Right atrium auricular region (tissue), 2 donors: ENCODE measurements at regions not wholly inside any gene's neighbourhood (a gene's known extent, or its start where the extent isn't known, plus 50 kb on each side); places are given as distances from the start of the nearest gene placed in this dataset.

ENCODE experiments used
- DNase-seq: peaks from one replicate; pipeline ENCODE4 v3.0.0-alpha.2; 2019; ENCODE audit warnings: low spot score
- H3K27ac ChIP-seq, 2 donors: fragments of 200-600 bp; sonication (generic); 1 replicate in 1 of 2; 2 replicates in 1 of 2; pipeline ENCODE4 v1.5.1; 2016 to 2019
- H3K27me3 ChIP-seq, 2 donors: fragments of 200-600 bp; sonication (generic); one replicate each; pipeline versions ENCODE4 v1.5.1 to v1.6.0; 2017 to 2019
- H3K36me3 ChIP-seq: fragments of 200-600 bp; sonication (generic); one replicate; pipeline ENCODE4 v1.5.1; 2016
- H3K4me1 ChIP-seq, 2 donors: fragments of 200-600 bp; sonication (generic); one replicate each; pipeline versions ENCODE4 v1.5.1 to v1.6.0; 2017 to 2019
- H3K4me3 ChIP-seq, 2 donors: fragments of 200-600 bp; sonication (generic); 1 replicate in 1 of 2; 2 replicates in 1 of 2; pipeline ENCODE4 v1.5.1; 2017 to 2019; ENCODE audit warnings: mild to moderate bottlenecking in 1 of 2, moderate library complexity in 1 of 2
- H3K9me3 ChIP-seq, 2 donors: fragments of 200-600 bp; sonication (generic); one replicate each; pipeline ENCODE4 v1.5.1; 2019
- TF ChIP-seq, protein P1 (sequence below), 2 donors: fragments of 200-600 bp; sonication (generic); IDR thresholded peaks; one replicate each; pipeline ENCODE4 v1.5.1; 2019; ENCODE audit warnings: antibody characterized with exemption in 2 of 2

DNA sequence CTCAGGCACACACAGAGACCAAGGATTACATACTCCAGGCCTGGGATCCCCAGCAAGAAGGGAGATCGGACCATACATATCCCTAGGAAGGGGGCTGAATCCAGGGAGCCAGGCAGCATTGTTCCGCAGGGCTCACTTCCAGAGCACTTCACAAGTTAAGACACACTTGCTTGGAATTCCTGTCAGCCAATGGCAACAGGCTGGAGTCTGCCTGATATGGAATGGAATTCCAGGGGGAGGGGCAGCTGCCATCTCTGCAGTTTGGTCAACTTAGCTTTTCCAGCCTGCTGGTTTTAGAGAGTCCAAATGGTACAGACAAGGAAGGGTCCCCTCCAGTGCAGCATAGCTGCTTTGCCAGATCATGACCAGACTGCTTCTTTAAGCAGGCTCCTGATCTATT, 290.0 kb upstream of the GLI3 start:
- H3K4me1 ChIP-seq = no peaks in the 10 kb centered on the region
- H3K4me3 ChIP-seq = no peak overlapping the region
- no peaks in the 10 kb centered on the region for H3K27me3 ChIP-seq
- H3K9me3 ChIP-seq = peaks cover 0 to 12% of the 10 kb centered on the region in 2 donors
- H3K27ac ChIP-seq = no peak overlapping the region
- DNase-seq = no peak
- H3K36me3 ChIP-seq = no peaks in the 10 kb centered on the region
- TF ChIP-seq, protein P1, sequence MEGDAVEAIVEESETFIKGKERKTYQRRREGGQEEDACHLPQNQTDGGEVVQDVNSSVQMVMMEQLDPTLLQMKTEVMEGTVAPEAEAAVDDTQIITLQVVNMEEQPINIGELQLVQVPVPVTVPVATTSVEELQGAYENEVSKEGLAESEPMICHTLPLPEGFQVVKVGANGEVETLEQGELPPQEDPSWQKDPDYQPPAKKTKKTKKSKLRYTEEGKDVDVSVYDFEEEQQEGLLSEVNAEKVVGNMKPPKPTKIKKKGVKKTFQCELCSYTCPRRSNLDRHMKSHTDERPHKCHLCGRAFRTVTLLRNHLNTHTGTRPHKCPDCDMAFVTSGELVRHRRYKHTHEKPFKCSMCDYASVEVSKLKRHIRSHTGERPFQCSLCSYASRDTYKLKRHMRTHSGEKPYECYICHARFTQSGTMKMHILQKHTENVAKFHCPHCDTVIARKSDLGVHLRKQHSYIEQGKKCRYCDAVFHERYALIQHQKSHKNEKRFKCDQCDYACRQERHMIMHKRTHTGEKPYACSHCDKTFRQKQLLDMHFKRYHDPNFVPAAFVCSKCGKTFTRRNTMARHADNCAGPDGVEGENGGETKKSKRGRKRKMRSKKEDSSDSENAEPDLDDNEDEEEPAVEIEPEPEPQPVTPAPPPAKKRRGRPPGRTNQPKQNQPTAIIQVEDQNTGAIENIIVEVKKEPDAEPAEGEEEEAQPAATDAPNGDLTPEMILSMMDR (IDR thresholded peaks at IDR 0.05) = no peak

DNA sequence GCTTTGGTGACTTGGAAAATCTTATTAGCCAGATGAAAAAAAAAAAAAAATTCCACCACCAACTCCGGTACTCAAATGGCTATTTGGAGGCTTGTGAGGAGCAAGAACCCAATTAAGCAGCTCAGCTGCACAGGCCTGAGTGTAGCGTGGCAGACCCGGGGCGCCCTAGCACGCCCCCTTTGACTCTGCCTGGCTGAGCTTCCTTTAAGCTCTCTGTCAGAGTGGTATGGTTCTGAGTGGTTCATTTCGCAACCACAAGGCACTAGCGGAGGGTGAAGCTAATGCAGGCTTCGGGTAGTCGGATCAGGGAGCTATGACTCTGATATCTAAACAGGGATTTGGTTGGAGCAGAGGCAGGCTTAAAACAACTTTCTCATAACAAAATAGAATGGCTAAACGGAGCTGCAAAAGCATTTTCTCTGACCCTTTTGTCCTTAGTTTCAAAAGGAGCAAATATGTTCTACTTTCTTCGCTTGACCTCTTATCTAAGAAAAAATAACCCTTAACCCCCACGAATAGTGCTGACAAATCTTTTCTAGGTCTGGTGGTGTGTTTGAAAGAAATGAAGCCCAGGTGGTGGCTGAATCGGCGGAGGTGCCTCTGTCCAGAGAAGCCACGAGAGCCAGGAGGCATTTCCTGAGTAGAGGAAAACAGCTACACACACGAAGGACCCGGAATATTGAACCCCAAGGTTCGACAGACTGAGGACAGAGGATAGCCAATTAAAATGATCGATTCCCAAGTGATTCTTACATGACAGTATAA, 285.4 kb upstream of the GLI3 start:
- H3K36me3 ChIP-seq = no peaks in the 10 kb centered on the region
- no peaks in the 10 kb centered on the region for H3K4me1 ChIP-seq
- TF ChIP-seq, protein P1 (IDR thresholded peaks at IDR 0.05) = no peak
- H3K9me3 ChIP-seq = peaks cover 0 to 6% of the 10 kb centered on the region in 2 donors
- H3K27me3 ChIP-seq = no peaks in the 10 kb centered on the region
- no peak overlapping the region for H3K4me3 ChIP-seq
- DNase-seq = no peak
- no peak overlapping the region for H3K27ac ChIP-seq

DNA sequence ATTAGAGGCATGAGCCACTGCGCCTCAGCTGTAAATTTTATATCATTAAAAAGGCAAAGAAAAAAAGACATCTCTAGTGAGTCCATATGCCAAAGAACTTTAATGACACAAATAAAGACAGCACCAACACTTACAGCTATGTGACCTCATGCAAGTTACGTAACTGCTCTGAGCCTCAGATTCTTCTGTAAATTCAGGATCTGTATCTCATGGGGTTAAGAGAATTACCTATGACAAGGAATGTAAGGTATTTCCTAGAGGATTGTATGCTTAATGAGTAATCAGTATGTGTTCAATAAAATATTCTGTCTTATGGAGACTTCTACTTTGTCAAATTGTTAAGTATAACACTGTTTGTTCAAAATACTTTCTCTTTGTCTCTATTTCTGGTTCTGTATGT, 274.0 kb upstream of the GLI3 start:
- H3K4me3 ChIP-seq = no peak overlapping the region
- no peak overlapping the region for H3K27ac ChIP-seq
- no peaks in the 10 kb centered on the region for H3K4me1 ChIP-seq
- no peaks in the 10 kb centered on the region for H3K27me3 ChIP-seq
- H3K9me3 ChIP-seq = no peaks in the 10 kb centered on the region
- H3K36me3 ChIP-seq = no peaks in the 10 kb centered on the region
- DNase-seq = no peak
- TF ChIP-seq, protein P1 (IDR thresholded peaks at IDR 0.05) = no peak

DNA sequence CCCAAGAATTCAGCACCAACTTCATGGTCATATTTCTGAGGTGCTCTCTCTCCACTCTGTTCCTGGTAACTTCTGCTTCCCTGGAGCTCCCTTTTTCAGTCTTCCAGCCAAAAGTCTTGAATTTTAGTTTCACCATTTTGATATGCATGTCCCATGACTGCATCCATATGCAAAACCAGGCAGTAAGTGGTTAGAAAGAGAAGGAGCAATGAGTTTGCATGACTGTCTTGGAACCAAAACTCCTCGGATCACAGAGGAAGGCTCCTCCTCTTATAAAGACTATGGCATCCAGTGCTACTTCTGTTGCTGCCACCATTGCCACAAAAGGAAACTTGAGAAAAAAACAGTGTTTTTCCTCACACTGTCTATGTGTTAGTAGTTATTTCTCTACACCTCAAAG, 269.1 kb upstream of the GLI3 start:
- Histone ChIP-seq H3K27ac (no peak overlapping the region), H3K36me3 (no peaks in the 10 kb centered on the region), H3K4me1 (no peaks in the 10 kb centered on the region), H3K4me3 (no peak overlapping the region), H3K9me3 (no peaks in the 10 kb centered on the region), H3K27me3 (no peaks in the 10 kb centered on the region)
- TF ChIP-seq, protein P1 (IDR thresholded peaks at IDR 0.05) = no peak
- no peak for DNase-seq

DNA sequence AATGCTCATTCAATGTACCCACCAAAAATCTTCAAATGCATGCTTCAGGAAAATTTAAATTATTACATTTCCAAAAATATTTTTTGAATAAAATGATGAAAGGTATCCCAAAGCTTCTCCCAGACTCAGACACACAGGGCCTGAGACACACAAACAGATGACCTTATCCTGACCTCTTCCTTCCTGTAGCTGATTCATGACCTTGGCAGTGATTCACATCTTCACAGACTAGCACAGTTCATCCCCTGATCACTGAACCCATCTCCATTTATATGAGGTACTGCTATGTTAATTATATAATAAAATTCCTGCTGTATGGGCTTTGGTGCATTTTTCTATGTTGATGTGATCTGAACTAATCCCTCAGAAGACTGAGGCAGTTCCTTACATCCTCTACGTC, 265.0 kb upstream of the GLI3 start:
- no peaks in the 10 kb centered on the region for H3K9me3 ChIP-seq
- no peaks in the 10 kb centered on the region for H3K36me3 ChIP-seq
- TF ChIP-seq, protein P1 (IDR thresholded peaks at IDR 0.05) = no peak
- no peak overlapping the region for H3K27ac ChIP-seq
- H3K27me3 ChIP-seq = no peaks in the 10 kb centered on the region
- H3K4me3 ChIP-seq = no peak overlapping the region
- H3K4me1 ChIP-seq = no peaks in the 10 kb centered on the region
- no peak for DNase-seq

DNA sequence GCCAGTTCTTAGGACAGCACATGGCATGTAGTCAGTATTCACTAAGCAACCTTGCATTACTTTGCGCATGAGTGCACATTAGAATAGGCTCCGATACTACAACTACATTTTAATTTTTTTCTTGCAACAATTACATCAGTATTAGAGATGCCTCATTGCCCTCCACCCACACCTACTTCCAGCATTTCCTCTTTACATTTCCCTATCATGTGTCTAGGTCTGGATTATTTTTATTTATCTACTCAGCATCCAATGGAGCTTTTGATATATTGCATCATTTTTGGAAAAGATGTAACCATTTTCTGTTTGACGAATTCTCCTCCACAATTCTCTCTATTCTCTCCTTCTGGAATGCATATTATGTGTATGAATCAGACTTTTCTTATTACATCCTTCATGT, 258.2 kb upstream of the GLI3 start:
- TF ChIP-seq, protein P1 (IDR thresholded peaks at IDR 0.05) = no peak
- Histone ChIP-seq H3K36me3 (no peaks in the 10 kb centered on the region), H3K9me3 (no peaks in the 10 kb centered on the region), H3K4me1 (peaks cover 0 to 14% of the 10 kb centered on the region in 2 donors), H3K27ac (peak overlapping the region in 1 of 2 donors; percentile 24), H3K4me3 (no peak overlapping the region), H3K27me3 (no peaks in the 10 kb centered on the region)
- DNase-seq = no peak
